WTC11 (cell line): ENCODE measurements at regions not wholly inside any gene's neighbourhood (a gene's known extent, or its start where the extent isn't known, plus 50 kb on each side); places are given as distances from the start of the nearest gene placed in this dataset.

ENCODE experiments used
- ATAC-seq: fragments of 200-7000 bp; cut with Tn5 transposase; 2 replicates; pipeline ENCODE4 v1.10.0; 2021; ENCODE audit warnings: mild to moderate bottlenecking, moderate library complexity
- CTCF ChIA-PET: fragments of 300-600 bp; sonication (Branson Sonifier 250); formaldehyde crosslinking; loops from one replicate; lab custom pipeline; 2021; ENCODE audit warnings: antibody characterized with exemption; lab: Charles Lee
- POLR2A ChIA-PET: fragments of 350-600 bp; sonication (Branson Sonifier 250); formaldehyde crosslinking; loops from one replicate; lab custom pipeline; 2021; ENCODE audit warnings: antibody characterized with exemption; lab: Charles Lee
- DNase-seq: peaks from one replicate; pipeline ENCODE4 v3.0.0; 2021; ENCODE audit warnings: low spot score
- H3K27ac Mint-ChIP-seq: 2 replicates; pipeline ENCODE4 v1.8.0; 2021; ENCODE audit warnings: mixed read lengths
- H3K27me3 Mint-ChIP-seq: 2 replicates; pipeline ENCODE4 v1.8.0; 2021; ENCODE audit warnings: low read depth, mild to moderate bottlenecking, moderate library complexity, mixed read lengths
- H3K36me3 Mint-ChIP-seq: 2 replicates; pipeline ENCODE4 v1.8.0; 2021; ENCODE audit warnings: mixed read lengths
- H3K4me1 Mint-ChIP-seq: 2 replicates; pipeline ENCODE4 v1.8.0; 2022; ENCODE audit warnings: mixed read lengths
- H3K4me3 Mint-ChIP-seq: 2 replicates; pipeline ENCODE4 v1.8.0; 2021; ENCODE audit warnings: mild to moderate bottlenecking, moderate library complexity, mixed read lengths
- H3K9me3 Mint-ChIP-seq: 2 replicates; pipeline ENCODE4 v1.8.0; 2021; ENCODE audit warnings: mixed read lengths
- CBFB ChIP-seq: sonication (generic); formaldehyde crosslinking; IDR thresholded peaks from 2 replicates; pipeline ENCODE4 v1.8.1; 2022; ENCODE audit warnings: mild to moderate bottlenecking, low read depth, missing genetic modification reagents
- ELF4 ChIP-seq: sonication (generic); formaldehyde crosslinking; IDR thresholded peaks from 2 replicates; pipeline ENCODE4 v1.8.1; 2022; ENCODE audit warnings: low read depth, mild to moderate bottlenecking, moderate library complexity, missing genetic modification reagents
- FOXP4 ChIP-seq: sonication (generic); formaldehyde crosslinking; IDR thresholded peaks from 2 replicates; pipeline ENCODE4 v1.8.0; 2022; ENCODE audit warnings: mild to moderate bottlenecking, missing genetic modification reagents
- JUN ChIP-seq: sonication (generic); formaldehyde crosslinking; IDR thresholded peaks from 2 replicates; pipeline ENCODE4 v1.8.0; 2023; ENCODE audit warnings: mild to moderate bottlenecking, missing genetic modification reagents
- KAT7 ChIP-seq: sonication (generic); formaldehyde crosslinking; IDR thresholded peaks from 2 replicates; pipeline ENCODE4 v1.8.1; 2023; ENCODE audit warnings: missing genetic modification reagents, mild to moderate bottlenecking, borderline replicate concordance
- MLX ChIP-seq: sonication (generic); formaldehyde crosslinking; IDR thresholded peaks from 2 replicates; pipeline ENCODE4 v1.8.1; 2023; ENCODE audit warnings: mild to moderate bottlenecking, missing genetic modification reagents, moderate library complexity
- NFE2L1 ChIP-seq: sonication (generic); formaldehyde crosslinking; IDR thresholded peaks from 2 replicates; pipeline ENCODE4 v1.8.1; 2023; ENCODE audit warnings: missing genetic modification reagents
- NR2C2 ChIP-seq: sonication (generic); formaldehyde crosslinking; IDR thresholded peaks from 2 replicates; pipeline ENCODE4 v1.8.0; 2022; ENCODE audit warnings: mild to moderate bottlenecking, missing genetic modification reagents
- STAT6 ChIP-seq: sonication (generic); formaldehyde crosslinking; conservative IDR thresholded peaks from 2 replicates; pipeline ENCODE4 v1.8.1; 2023; ENCODE audit warnings: mild to moderate bottlenecking, low read depth, missing genetic modification reagents, moderate library complexity
- USF2 ChIP-seq: sonication (generic); formaldehyde crosslinking; IDR thresholded peaks from 2 replicates; pipeline ENCODE4 v1.8.1; 2023; ENCODE audit warnings: mild to moderate bottlenecking, missing genetic modification reagents, moderate library complexity
- ZMAT4 ChIP-seq: fragments of 250-450 bp; sonication (Bioruptor Pico); IDR thresholded peaks from 2 replicates; pipeline ENCODE4 v1.9.0; 2021; ENCODE audit warnings: mild to moderate bottlenecking
- ZNF219 ChIP-seq: sonication (generic); formaldehyde crosslinking; IDR thresholded peaks from 2 replicates; pipeline ENCODE4 v1.8.0; 2023; ENCODE audit warnings: missing genetic modification reagents, mild to moderate bottlenecking, borderline replicate concordance
- ZNF396 ChIP-seq: fragments of 250-450 bp; sonication (Bioruptor Pico); IDR thresholded peaks from 2 replicates; pipeline ENCODE4 v1.8.0; 2021; ENCODE audit warnings: mild to moderate bottlenecking, moderate library complexity, borderline replicate concordance
- TF ChIP-seq, protein P1 (sequence below): sonication (generic); formaldehyde crosslinking; IDR thresholded peaks from 2 replicates; pipeline ENCODE4 v1.8.1; 2023; ENCODE audit warnings: mild to moderate bottlenecking, missing genetic modification reagents, borderline replicate concordance
- TF ChIP-seq, protein P2 (sequence below): sonication (generic); formaldehyde crosslinking; IDR thresholded peaks from 2 replicates; pipeline ENCODE4 v1.8.1; 2023; ENCODE audit warnings: mild to moderate bottlenecking, moderate library complexity, missing genetic modification reagents
- TF ChIP-seq, protein P3 (sequence below): sonication (generic); formaldehyde crosslinking; IDR thresholded peaks from 2 replicates; pipeline ENCODE4 v1.8.1; 2022; ENCODE audit warnings: mild to moderate bottlenecking, moderate library complexity, missing genetic modification reagents

- H3K9me3 Mint-ChIP-seq, result no peaks in the 10 kb centered on the region; the same call in 1 of the 2 replicates
- DNase-seq (no peak), ATAC-seq (peak; percentile 53)
- H3K27ac Mint-ChIP-seq, result no peak overlapping the region
- POLR2A ChIA-PET, result no interaction called here
- CTCF ChIA-PET, result no interaction called here
- H3K4me1 Mint-ChIP-seq, result peaks cover 42% of the 10 kb centered on the region
- H3K27me3 Mint-ChIP-seq, result no peaks in the 10 kb centered on the region
- no peaks in the 10 kb centered on the region for H3K36me3 Mint-ChIP-seq
- TF ChIP-seq, protein P1, sequence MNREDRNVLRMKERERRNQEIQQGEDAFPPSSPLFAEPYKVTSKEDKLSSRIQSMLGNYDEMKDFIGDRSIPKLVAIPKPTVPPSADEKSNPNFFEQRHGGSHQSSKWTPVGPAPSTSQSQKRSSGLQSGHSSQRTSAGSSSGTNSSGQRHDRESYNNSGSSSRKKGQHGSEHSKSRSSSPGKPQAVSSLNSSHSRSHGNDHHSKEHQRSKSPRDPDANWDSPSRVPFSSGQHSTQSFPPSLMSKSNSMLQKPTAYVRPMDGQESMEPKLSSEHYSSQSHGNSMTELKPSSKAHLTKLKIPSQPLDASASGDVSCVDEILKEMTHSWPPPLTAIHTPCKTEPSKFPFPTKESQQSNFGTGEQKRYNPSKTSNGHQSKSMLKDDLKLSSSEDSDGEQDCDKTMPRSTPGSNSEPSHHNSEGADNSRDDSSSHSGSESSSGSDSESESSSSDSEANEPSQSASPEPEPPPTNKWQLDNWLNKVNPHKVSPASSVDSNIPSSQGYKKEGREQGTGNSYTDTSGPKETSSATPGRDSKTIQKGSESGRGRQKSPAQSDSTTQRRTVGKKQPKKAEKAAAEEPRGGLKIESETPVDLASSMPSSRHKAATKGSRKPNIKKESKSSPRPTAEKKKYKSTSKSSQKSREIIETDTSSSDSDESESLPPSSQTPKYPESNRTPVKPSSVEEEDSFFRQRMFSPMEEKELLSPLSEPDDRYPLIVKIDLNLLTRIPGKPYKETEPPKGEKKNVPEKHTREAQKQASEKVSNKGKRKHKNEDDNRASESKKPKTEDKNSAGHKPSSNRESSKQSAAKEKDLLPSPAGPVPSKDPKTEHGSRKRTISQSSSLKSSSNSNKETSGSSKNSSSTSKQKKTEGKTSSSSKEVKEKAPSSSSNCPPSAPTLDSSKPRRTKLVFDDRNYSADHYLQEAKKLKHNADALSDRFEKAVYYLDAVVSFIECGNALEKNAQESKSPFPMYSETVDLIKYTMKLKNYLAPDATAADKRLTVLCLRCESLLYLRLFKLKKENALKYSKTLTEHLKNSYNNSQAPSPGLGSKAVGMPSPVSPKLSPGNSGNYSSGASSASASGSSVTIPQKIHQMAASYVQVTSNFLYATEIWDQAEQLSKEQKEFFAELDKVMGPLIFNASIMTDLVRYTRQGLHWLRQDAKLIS (CRISPR knock-in tag), result no peak
- TF ChIP-seq, protein P2, sequence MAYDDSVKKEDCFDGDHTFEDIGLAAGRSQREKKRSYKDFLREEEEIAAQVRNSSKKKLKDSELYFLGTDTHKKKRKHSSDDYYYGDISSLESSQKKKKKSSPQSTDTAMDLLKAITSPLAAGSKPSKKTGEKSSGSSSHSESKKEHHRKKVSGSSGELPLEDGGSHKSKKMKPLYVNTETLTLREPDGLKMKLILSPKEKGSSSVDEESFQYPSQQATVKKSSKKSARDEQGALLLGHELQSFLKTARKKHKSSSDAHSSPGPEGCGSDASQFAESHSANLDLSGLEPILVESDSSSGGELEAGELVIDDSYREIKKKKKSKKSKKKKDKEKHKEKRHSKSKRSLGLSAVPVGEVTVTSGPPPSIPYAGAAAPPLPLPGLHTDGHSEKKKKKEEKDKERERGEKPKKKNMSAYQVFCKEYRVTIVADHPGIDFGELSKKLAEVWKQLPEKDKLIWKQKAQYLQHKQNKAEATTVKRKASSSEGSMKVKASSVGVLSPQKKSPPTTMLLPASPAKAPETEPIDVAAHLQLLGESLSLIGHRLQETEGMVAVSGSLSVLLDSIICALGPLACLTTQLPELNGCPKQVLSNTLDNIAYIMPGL (CRISPR knock-in tag), result no peak
- TF ChIP-seq KAT7 (CRISPR knock-in tag) (no peak), ZNF219 (CRISPR knock-in tag) (no peak), NR2C2 (no peak), USF2 (CRISPR knock-in tag) (no peak), ZMAT4 (CRISPR knock-in tag) (no peak), STAT6 (CRISPR knock-in tag) (no peak), CBFB (CRISPR knock-in tag) (no peak)
- no peak overlapping the region for H3K4me3 Mint-ChIP-seq
These were observed 441.6 kb upstream of the FBXO33 start for GRCh38 chr14:39873791-39874190.

DNA sequence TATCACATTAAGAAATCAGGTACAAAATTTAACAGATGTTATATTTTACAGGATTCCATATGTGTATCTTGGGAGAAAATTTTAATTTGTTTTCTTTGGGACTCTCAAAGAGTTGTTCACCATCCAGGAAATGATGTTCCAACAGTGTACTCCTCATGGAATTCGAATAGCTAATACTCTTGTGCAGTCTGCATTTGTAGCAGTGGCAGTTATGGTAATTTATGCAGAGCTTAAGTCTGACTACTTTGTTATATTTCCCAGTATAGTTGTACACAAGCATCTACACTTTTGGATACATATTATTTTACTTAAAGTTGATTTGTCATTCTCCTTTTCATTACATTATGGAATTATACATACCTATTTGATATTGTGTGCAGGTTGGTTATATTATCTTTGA, 436.7 kb upstream of the FBXO33 start:
- peaks cover 4% of the 10 kb centered on the region for H3K9me3 Mint-ChIP-seq
- no peak overlapping the region for H3K4me3 Mint-ChIP-seq
- no peaks in the 10 kb centered on the region for H3K36me3 Mint-ChIP-seq
- DNase-seq (no peak), ATAC-seq (no peak)
- peaks cover 29% of the 10 kb centered on the region for H3K4me1 Mint-ChIP-seq
- no peak for TF ChIP-seq KAT7 (CRISPR knock-in tag)
- no peak for TF ChIP-seq MLX (CRISPR knock-in tag)
- TF ChIP-seq, protein P3, sequence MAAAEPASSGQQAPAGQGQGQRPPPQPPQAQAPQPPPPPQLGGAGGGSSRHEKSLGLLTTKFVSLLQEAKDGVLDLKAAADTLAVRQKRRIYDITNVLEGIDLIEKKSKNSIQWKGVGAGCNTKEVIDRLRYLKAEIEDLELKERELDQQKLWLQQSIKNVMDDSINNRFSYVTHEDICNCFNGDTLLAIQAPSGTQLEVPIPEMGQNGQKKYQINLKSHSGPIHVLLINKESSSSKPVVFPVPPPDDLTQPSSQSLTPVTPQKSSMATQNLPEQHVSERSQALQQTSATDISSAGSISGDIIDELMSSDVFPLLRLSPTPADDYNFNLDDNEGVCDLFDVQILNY, result no peak
- TF ChIP-seq ELF4, result no peak
- no peak for TF ChIP-seq JUN
- no peak for TF ChIP-seq NFE2L1 (CRISPR knock-in tag)
- no peak for TF ChIP-seq FOXP4
- TF ChIP-seq ZNF396 (CRISPR knock-in tag), result no peak
- no peak overlapping the region for H3K27ac Mint-ChIP-seq
- ChIA-PET CTCF (no interaction called here), POLR2A (no interaction called here)
- no peaks in the 10 kb centered on the region for H3K27me3 Mint-ChIP-seq
